Trophoblast cell (in vitro differentiated cells and primary cell): ENCODE measurements at regions not wholly inside any gene's neighbourhood (a gene's known extent, or its start where the extent isn't known, plus 50 kb on each side); places are given as distances from the start of the nearest gene placed in this dataset.

Experiments
- DNase-seq, 2 donors: peaks; one replicate each; pipeline ENCODE4 v3.0.0-alpha.2; 2016
- H2AFZ ChIP-seq: 2 replicates; pipeline ENCODE4 v1.6.1; 2013; ENCODE audit warnings: low read length, moderate library complexity, mild to moderate bottlenecking; ENCODE audit not compliant: insufficient read depth, poor library complexity
- H2AK5ac ChIP-seq: 2 replicates; pipeline ENCODE4 v1.6.1; 2013; ENCODE audit warnings: mild to moderate bottlenecking, low read length
- H2BK120ac ChIP-seq: 2 replicates; pipeline ENCODE4 v1.6.1; 2013; ENCODE audit warnings: low read length, mild to moderate bottlenecking, moderate library complexity; ENCODE audit not compliant: insufficient read depth, poor library complexity
- H2BK12ac ChIP-seq: 2 replicates; pipeline ENCODE4 v1.6.1; 2013; ENCODE audit warnings: mild to moderate bottlenecking, low read length, moderate library complexity
- H2BK5ac ChIP-seq: 2 replicates; pipeline ENCODE4 v1.6.1; 2013; ENCODE audit warnings: low read length, low read depth, moderate library complexity, mild to moderate bottlenecking; ENCODE audit not compliant: poor library complexity
- H3K14ac ChIP-seq: 2 replicates; pipeline ENCODE4 v1.6.1; 2013; ENCODE audit warnings: mild to moderate bottlenecking, low read length
- H3K18ac ChIP-seq: 2 replicates; pipeline ENCODE4 v1.6.1; 2013; ENCODE audit warnings: mild to moderate bottlenecking, low read length
- H3K23ac ChIP-seq: 2 replicates; pipeline ENCODE4 v1.6.1; 2013; ENCODE audit warnings: low read length
- H3K27ac ChIP-seq: 2 replicates; pipeline ENCODE4 v1.5.1; 2013; ENCODE audit warnings: low read depth, mild to moderate bottlenecking, inconsistent platforms, low read length, moderate library complexity
- H3K27me3 ChIP-seq: 2 replicates; pipeline ENCODE4 v1.6.1; 2013; ENCODE audit warnings: inconsistent platforms, mild to moderate bottlenecking, low read length, moderate library complexity; ENCODE audit not compliant: insufficient read depth
- H3K36me3 ChIP-seq, 2 experiments: 1 replicate in 1 of 2; 2 replicates in 1 of 2; pipeline ENCODE4 v1.6.1; 2013; ENCODE audit warnings: low read length in 2 of 2, mild to moderate bottlenecking in 2 of 2, moderate library complexity in 1 of 2; ENCODE audit not compliant: insufficient read depth in 2 of 2, control insufficient read depth in 1 of 2
- H3K4ac ChIP-seq: 2 replicates; pipeline ENCODE4 v1.6.1; 2013; ENCODE audit warnings: low read depth, mild to moderate bottlenecking, low read length, moderate library complexity
- H3K4me1 ChIP-seq, 2 experiments: 1 replicate in 1 of 2; 2 replicates in 1 of 2; pipeline ENCODE4 v1.6.1; 2013; ENCODE audit warnings: low read length in 2 of 2, mild to moderate bottlenecking in 2 of 2, moderate library complexity in 1 of 2; ENCODE audit not compliant: insufficient read depth in 2 of 2, control insufficient read depth in 1 of 2
- H3K4me2 ChIP-seq: 2 replicates; pipeline ENCODE4 v1.6.1; 2013; ENCODE audit warnings: inconsistent platforms, mild to moderate bottlenecking, low read length, moderate library complexity
- H3K4me3 ChIP-seq: 2 replicates; pipeline ENCODE4 v1.5.1; 2013; ENCODE audit warnings: mild to moderate bottlenecking, low read depth, low read length, inconsistent platforms
- H3K79me1 ChIP-seq: one replicate; pipeline ENCODE4 v1.6.1; 2013; ENCODE audit warnings: low read length
- H3K79me2 ChIP-seq: 2 replicates; pipeline ENCODE4 v1.6.1; 2013; ENCODE audit warnings: low read length, mild to moderate bottlenecking; ENCODE audit not compliant: control insufficient read depth, insufficient read depth, poor library complexity
- H3K9ac ChIP-seq: 2 replicates; pipeline ENCODE4 v1.6.1; 2013; ENCODE audit warnings: mild to moderate bottlenecking, low read length
- H3K9me3 ChIP-seq: 2 replicates; pipeline ENCODE4 v1.6.1; 2013; ENCODE audit warnings: low read depth, mild to moderate bottlenecking, control low read depth, inconsistent platforms, low read length; ENCODE audit not compliant: insufficient read depth
- H4K12ac ChIP-seq: 2 replicates; pipeline ENCODE4 v1.6.1; 2013; ENCODE audit warnings: low read depth, mild to moderate bottlenecking, low read length, moderate library complexity
- H4K8ac ChIP-seq: 2 replicates; pipeline ENCODE4 v1.6.1; 2013; ENCODE audit warnings: low read depth, mild to moderate bottlenecking, low read length, moderate library complexity
- H4K91ac ChIP-seq: one replicate; pipeline ENCODE4 v1.6.1; 2013; ENCODE audit warnings: low read depth, mild to moderate bottlenecking, low read length, moderate library complexity
- WGBS: extraction: QIAGEN DNeasy Blood & Tissue Kit; methylation state at CpG from one replicate; pipeline ENCODE4 v1.1.7; 2013; ENCODE audit warnings: missing lambda C conversion rate; ENCODE audit not compliant: insufficient read length, insufficient coverage; ENCODE audit errors: extremely low coverage; 5-methylcytosine and 5-hydroxymethylcytosine counted together

DNA sequence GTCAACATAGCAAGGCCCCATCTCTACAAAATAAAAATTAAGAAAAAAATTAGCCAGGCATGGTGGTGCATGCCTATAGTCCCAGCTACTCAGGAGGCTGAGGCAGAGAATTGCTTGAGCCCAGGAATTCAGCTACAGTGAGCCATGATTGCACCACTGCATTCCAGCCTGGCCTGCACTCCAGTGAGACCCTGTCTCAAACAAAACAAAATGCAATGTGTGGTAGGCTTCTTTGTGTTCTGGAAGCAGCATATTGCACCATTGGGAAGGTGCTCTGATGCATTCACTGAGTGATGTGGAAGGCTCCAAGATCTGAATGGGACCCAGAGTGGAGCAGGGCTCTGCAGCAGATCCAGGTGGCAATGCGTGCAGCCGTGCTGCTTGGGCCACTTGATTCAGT, 99.6 kb upstream of the COG2 start:
- no peaks in the 10 kb centered on the region for H3K4me1 ChIP-seq
- no peaks in the 10 kb centered on the region for H3K27me3 ChIP-seq
- H2BK5ac ChIP-seq, result no peak overlapping the region
- H3K23ac ChIP-seq, result no peak overlapping the region
- H3K79me2 ChIP-seq, result no peaks in the 10 kb centered on the region
- H3K4me2 ChIP-seq, result no peak overlapping the region
- H4K12ac ChIP-seq, result no peak overlapping the region
- H4K91ac ChIP-seq, result no peak overlapping the region
- DNase-seq, result no peak
- no peak overlapping the region for H2BK12ac ChIP-seq
- H3K9me3 ChIP-seq, result no peaks in the 10 kb centered on the region
- no peak overlapping the region for H3K4ac ChIP-seq
- no peak overlapping the region for H2AFZ ChIP-seq
- no peaks in the 10 kb centered on the region for H3K79me1 ChIP-seq
- H3K18ac ChIP-seq, result no peak overlapping the region
- H3K4me3 ChIP-seq, result no peak overlapping the region
- H3K36me3 ChIP-seq, result no peaks in the 10 kb centered on the region
- no peak overlapping the region for H2AK5ac ChIP-seq
- WGBS, result no CpG with 5 or more reads among the region's 2 CpGs
- no peak overlapping the region for H3K9ac ChIP-seq
- H3K14ac ChIP-seq, result no peak overlapping the region
- no peak overlapping the region for H2BK120ac ChIP-seq
- no peak overlapping the region for H3K27ac ChIP-seq
- H4K8ac ChIP-seq, result no peak overlapping the region

DNA sequence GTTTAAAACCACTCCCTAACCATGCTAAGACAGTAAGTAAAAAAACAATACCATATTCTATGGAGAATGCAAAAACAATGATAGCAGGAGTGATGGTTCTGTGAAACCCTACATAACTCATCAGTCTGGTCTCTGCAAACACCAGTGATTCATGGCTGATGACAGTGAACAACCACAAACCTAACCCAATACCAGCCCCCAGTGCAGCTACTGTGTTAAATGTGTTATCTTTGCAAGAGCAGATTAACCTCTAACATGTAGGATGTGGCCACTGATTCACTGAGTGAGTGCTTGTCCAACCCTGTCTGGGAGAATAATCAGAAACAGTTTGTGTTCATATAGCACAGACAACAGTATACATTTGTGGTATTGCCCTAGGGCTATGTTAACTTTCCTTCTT, 100.2 kb upstream of the COG2 start:
- Histone ChIP-seq H3K27ac (no peak overlapping the region), H3K27me3 (no peaks in the 10 kb centered on the region), H2AK5ac (no peak overlapping the region), H2BK120ac (no peak overlapping the region), H3K4me2 (no peak overlapping the region), H3K18ac (no peak overlapping the region), H3K36me3 (no peaks in the 10 kb centered on the region), H4K8ac (no peak overlapping the region), H2AFZ (no peak overlapping the region), H2BK12ac (no peak overlapping the region), H3K4me3 (no peak overlapping the region), H3K9ac (no peak overlapping the region), H3K9me3 (no peaks in the 10 kb centered on the region), H3K14ac (no peak overlapping the region), H3K79me2 (no peaks in the 10 kb centered on the region), H3K4me1 (no peaks in the 10 kb centered on the region), H4K12ac (no peak overlapping the region), H2BK5ac (no peak overlapping the region), H3K79me1 (no peaks in the 10 kb centered on the region), H4K91ac (no peak overlapping the region), H3K4ac (no peak overlapping the region), H3K23ac (no peak overlapping the region)
- no peak for DNase-seq

DNA sequence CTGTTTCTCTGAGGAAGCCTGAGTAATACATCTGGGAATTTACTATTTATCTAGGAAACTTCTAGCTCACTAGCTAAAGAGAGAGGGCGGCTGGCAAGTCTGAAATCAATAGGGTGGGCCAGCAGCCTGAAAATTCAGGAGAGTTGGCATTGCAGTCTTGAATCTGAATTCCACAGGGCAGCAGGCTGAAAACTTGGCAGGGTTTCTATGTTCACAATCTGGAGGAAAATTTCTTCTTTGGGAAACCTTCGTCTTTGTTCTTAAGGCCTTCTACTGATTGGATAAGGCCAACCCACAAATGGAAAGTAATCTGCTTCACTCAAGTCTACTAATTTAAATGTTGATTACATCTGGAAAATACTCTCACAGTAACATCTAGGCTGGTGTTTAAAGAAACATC, 101.0 kb upstream of the COG2 start:
- H4K91ac ChIP-seq, result no peak overlapping the region
- no peak for DNase-seq
- no peaks in the 10 kb centered on the region for H3K27me3 ChIP-seq
- no peak overlapping the region for H3K4me3 ChIP-seq
- no peaks in the 10 kb centered on the region for H3K79me1 ChIP-seq
- H3K14ac ChIP-seq, result no peak overlapping the region
- no CpG with 5 or more reads among the region's 2 CpGs for WGBS
- H2AFZ ChIP-seq, result no peak overlapping the region
- H3K79me2 ChIP-seq, result no peaks in the 10 kb centered on the region
- H3K9ac ChIP-seq, result no peak overlapping the region
- no peak overlapping the region for H3K27ac ChIP-seq
- H2BK5ac ChIP-seq, result no peak overlapping the region
- no peak overlapping the region for H3K4me2 ChIP-seq
- H3K4me1 ChIP-seq, result no peaks in the 10 kb centered on the region
- no peak overlapping the region for H2AK5ac ChIP-seq
- no peak overlapping the region for H3K4ac ChIP-seq
- H4K12ac ChIP-seq, result no peak overlapping the region
- no peaks in the 10 kb centered on the region for H3K9me3 ChIP-seq
- no peaks in the 10 kb centered on the region for H3K36me3 ChIP-seq
- no peak overlapping the region for H4K8ac ChIP-seq
- H3K18ac ChIP-seq, result no peak overlapping the region
- no peak overlapping the region for H3K23ac ChIP-seq
- no peak overlapping the region for H2BK12ac ChIP-seq
- H2BK120ac ChIP-seq, result no peak overlapping the region

DNA sequence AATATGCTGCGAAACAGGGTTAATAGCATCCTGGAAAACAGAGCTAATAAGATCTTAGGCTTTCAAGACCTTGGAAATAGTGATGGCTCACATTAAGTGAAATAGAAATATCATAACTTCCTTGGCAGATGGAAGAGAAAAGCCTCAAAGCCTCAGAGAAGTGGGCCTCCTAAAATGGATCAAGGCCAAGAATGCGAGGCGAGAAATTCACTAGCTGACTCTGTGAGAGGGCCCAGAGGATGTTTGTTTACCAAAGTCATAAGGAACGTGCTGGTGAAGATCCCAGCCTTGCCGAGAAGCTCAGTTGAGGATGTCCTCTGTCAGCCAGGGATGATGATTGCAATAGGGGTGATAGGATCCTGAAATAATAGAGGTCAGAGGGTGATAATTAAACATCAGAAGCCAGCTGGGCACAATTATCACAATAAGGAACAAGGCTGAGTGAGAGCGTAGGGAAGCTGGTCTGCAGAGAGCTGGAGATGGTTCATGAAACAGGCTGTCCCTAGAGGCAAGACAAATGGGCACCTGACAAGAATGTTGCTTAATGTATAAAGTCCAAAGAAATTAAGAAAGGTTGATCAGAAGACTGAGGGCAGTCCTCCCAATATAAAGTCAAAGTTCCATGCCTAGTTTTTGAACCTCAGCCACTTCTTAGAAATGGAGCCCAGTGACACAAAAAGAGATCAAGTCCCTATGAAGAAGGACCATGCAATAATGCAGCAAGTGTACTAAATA, 101.7 kb upstream of the COG2 start:
- Histone ChIP-seq H4K8ac (no peak overlapping the region), H3K23ac (no peak overlapping the region), H3K18ac (no peak overlapping the region), H2BK12ac (no peak overlapping the region), H2AK5ac (no peak overlapping the region), H2BK120ac (no peak overlapping the region), H2AFZ (no peak overlapping the region), H2BK5ac (no peak overlapping the region), H3K79me2 (no peaks in the 10 kb centered on the region), H4K12ac (no peak overlapping the region), H3K27me3 (no peaks in the 10 kb centered on the region), H3K14ac (no peak overlapping the region), H3K4me2 (no peak overlapping the region), H3K4me3 (no peak overlapping the region), H3K27ac (no peak overlapping the region), H3K4me1 (no peaks in the 10 kb centered on the region), H3K79me1 (no peaks in the 10 kb centered on the region), H4K91ac (no peak overlapping the region), H3K36me3 (no peaks in the 10 kb centered on the region), H3K4ac (no peak overlapping the region), H3K9me3 (no peaks in the 10 kb centered on the region), H3K9ac (no peak overlapping the region)
- DNase-seq, result no peak
- no CpG with 5 or more reads among the region's 6 CpGs for WGBS
